Hypothalamus (tissue), 51 donors: ENCODE measurements at regions not wholly inside any gene's neighbourhood (a gene's known extent, or its start where the extent isn't known, plus 50 kb on each side); places are given as distances from the start of the nearest gene placed in this dataset.
"Not testable (repeated sequence)": the region's sequence is repeated elsewhere in the genome, so short reads cannot be mapped to it uniquely, and the experiment has no call there.

Experiments used
- DNase-seq, 51 donors: peaks; one replicate each; lab custom pipeline; 2025; lab: John Stamatoyannopoulos, UW

- DNase-seq: no peak
These were observed 187.4 kb upstream of the BRINP3 start for GRCh38 chr1:190665045-190665444.

- no peak for DNase-seq
These were observed 190.2 kb upstream of the BRINP3 start for GRCh38 chr1:190667914-190668313.

GRCh38 chr1:190679044-190679443 is 201.4 kb upstream of the BRINP3 start:
- no peak for DNase-seq

- no peak for DNase-seq
These were observed 201.8 kb upstream of the BRINP3 start for GRCh38 chr1:190679454-190679853.

GRCh38 chr1:190679983-190680382 is 202.3 kb upstream of the BRINP3 start:
- DNase-seq: no peak

GRCh38 chr1:190685676-190686075 is 208.0 kb upstream of the BRINP3 start:
- no peak for DNase-seq

GRCh38 chr1:190688096-190688495 is 210.4 kb upstream of the BRINP3 start:
- no peak for DNase-seq

GRCh38 chr1:190698488-190698887 is 220.8 kb upstream of the BRINP3 start:
- DNase-seq: not testable (repeated sequence)

GRCh38 chr1:190699165-190699564 is 221.5 kb upstream of the BRINP3 start:
- DNase-seq: no peak

GRCh38 chr1:190708418-190709057 is 230.9 kb upstream of the BRINP3 start:
- no peak for DNase-seq

- no peak for DNase-seq
These were observed 233.4 kb upstream of the BRINP3 start for GRCh38 chr1:190711069-190711468.

- no peak for DNase-seq
These were observed 239.4 kb upstream of the BRINP3 start for GRCh38 chr1:190717055-190717454.

GRCh38 chr1:190736971-190737590 is 259.4 kb upstream of the BRINP3 start:
- DNase-seq: no peak

- no peak for DNase-seq
These were observed 260.7 kb upstream of the BRINP3 start for GRCh38 chr1:190738317-190738716.

GRCh38 chr1:190739926-190740325 is 262.3 kb upstream of the BRINP3 start:
- no peak for DNase-seq

- no peak for DNase-seq
These were observed 270.0 kb upstream of the BRINP3 start for GRCh38 chr1:190747704-190748103.

GRCh38 chr1:190752131-190752530 is 274.5 kb upstream of the BRINP3 start:
- no peak for DNase-seq

- DNase-seq: no peak
These were observed 277.0 kb upstream of the BRINP3 start for GRCh38 chr1:190754666-190755065.

GRCh38 chr1:190759807-190760206 is 282.1 kb upstream of the BRINP3 start:
- no peak for DNase-seq

- no peak for DNase-seq
These were observed 284.7 kb upstream of the BRINP3 start for GRCh38 chr1:190762325-190762724.

GRCh38 chr1:190792873-190793272 is 315.2 kb upstream of the BRINP3 start:
- no peak for DNase-seq

GRCh38 chr1:190807629-190808028 is 330.0 kb upstream of the BRINP3 start:
- no peak for DNase-seq

- no peak for DNase-seq
These were observed 330.4 kb upstream of the BRINP3 start for GRCh38 chr1:190808035-190808434.
